GM12874 (cell line): ENCODE measurements at regions not wholly inside any gene's neighbourhood (a gene's known extent, or its start where the extent isn't known, plus 50 kb on each side); places are given as distances from the start of the nearest gene placed in this dataset.

ENCODE experiments used
- CTCF ChIP-seq: IDR thresholded peaks from 2 replicates; pipeline ENCODE4 v1.5.1; 2011; ENCODE audit warnings: low read depth, mild to moderate bottlenecking, control low read depth, low read length, moderate library complexity; ENCODE audit not compliant: insufficient read depth

- peak; percentile 24; the same call in 1 of the 2 replicates for TF ChIP-seq CTCF
Observed at GRCh38 chr4:175891851-175892250, 79.8 kb upstream of the GPM6A start.

GRCh38 chr4:175905925-175906324 lies 93.9 kb upstream of the GPM6A start:
- no peak for TF ChIP-seq CTCF

GRCh38 chr4:175906384-175906783 lies 94.3 kb upstream of the GPM6A start:
- TF ChIP-seq CTCF, result no peak

GRCh38 chr4:175910700-175911099 lies 98.6 kb upstream of the GPM6A start:
- no peak for TF ChIP-seq CTCF

GRCh38 chr4:175916626-175917351 lies 104.7 kb upstream of the GPM6A start:
- no peak for TF ChIP-seq CTCF

GRCh38 chr4:175927121-175927520 lies 115.1 kb upstream of the GPM6A start:
- TF ChIP-seq CTCF, result no peak

- TF ChIP-seq CTCF, result no peak
Observed at GRCh38 chr4:175929441-175929840, 117.4 kb upstream of the GPM6A start.
